ENCODE measurements at regions not wholly inside any gene's neighbourhood (a gene's known extent, or its start where the extent isn't known, plus 50 kb on each side); places are given as distances from the start of the nearest gene placed in this dataset.

DNA sequence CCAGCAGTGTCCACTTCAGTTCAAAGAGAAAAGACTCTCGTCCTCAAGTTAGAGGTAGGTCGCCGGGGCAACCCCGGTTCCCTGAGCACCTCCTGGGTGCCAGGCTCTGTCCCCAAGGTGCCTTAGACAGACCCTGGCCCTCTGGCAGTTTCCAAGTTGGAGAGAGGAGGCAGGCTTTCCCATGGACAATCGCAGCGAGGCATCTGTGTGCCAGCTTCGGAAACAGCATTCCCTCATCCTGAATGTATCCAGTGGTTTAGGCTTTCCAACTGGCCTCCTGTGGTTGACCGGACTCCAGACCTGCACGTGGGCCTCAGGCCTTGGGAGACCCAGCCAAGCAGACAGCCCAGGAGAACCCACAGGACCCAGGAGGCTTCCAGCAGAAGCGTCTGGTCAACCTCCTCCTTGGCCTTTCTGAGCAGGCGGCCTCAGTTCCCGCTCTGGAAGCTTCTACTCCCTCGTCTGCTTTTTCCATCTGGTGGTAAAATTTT is 70.3 kb downstream of the KCNF1 start:
- no peak for DNase-seq (ENCODE audit: insufficient read length, low spot score, missing footprints)
- H3K4me3 ChIP-seq (ENCODE audit: insufficient read depth, low read length) = no peak overlapping the region
- H3K4me1 ChIP-seq (ENCODE audit: insufficient read depth, low read length) = no peaks in the 10 kb centered on the region
- no peak overlapping the region for H3K4me2 ChIP-seq (ENCODE audit: insufficient read depth, low read length)
- TF ChIP-seq, protein P1, sequence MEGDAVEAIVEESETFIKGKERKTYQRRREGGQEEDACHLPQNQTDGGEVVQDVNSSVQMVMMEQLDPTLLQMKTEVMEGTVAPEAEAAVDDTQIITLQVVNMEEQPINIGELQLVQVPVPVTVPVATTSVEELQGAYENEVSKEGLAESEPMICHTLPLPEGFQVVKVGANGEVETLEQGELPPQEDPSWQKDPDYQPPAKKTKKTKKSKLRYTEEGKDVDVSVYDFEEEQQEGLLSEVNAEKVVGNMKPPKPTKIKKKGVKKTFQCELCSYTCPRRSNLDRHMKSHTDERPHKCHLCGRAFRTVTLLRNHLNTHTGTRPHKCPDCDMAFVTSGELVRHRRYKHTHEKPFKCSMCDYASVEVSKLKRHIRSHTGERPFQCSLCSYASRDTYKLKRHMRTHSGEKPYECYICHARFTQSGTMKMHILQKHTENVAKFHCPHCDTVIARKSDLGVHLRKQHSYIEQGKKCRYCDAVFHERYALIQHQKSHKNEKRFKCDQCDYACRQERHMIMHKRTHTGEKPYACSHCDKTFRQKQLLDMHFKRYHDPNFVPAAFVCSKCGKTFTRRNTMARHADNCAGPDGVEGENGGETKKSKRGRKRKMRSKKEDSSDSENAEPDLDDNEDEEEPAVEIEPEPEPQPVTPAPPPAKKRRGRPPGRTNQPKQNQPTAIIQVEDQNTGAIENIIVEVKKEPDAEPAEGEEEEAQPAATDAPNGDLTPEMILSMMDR (IDR thresholded peaks at IDR 0.05; ENCODE audit: extremely low read depth, low read depth, low read length) = no peak
- H2AFZ ChIP-seq (ENCODE audit: low read length) = no peak overlapping the region
- no peak overlapping the region for H3K27ac ChIP-seq (ENCODE audit: low read depth, low read length)
- no peaks in the 10 kb centered on the region for H3K9me3 ChIP-seq (ENCODE audit: low read depth, low read length)
- H3K79me2 ChIP-seq (ENCODE audit: insufficient read depth, low read length) = no peaks in the 10 kb centered on the region
- H4K20me1 ChIP-seq (ENCODE audit: insufficient read depth, low read length) = no peaks in the 10 kb centered on the region
- peaks cover 34% of the 10 kb centered on the region for H3K27me3 ChIP-seq (ENCODE audit: insufficient read depth, low read length)
- no peaks in the 10 kb centered on the region for H3K36me3 ChIP-seq (ENCODE audit: insufficient read depth, low read length)

GRCh38 chr2:10982931-10983701 is 71.4 kb downstream of the KCNF1 start:
- no peak overlapping the region for H3K4me3 ChIP-seq (ENCODE audit: insufficient read depth, low read length)
- H2AFZ ChIP-seq (ENCODE audit: low read length) = no peak overlapping the region
- H3K4me2 ChIP-seq (ENCODE audit: insufficient read depth, low read length) = no peak overlapping the region
- H3K79me2 ChIP-seq (ENCODE audit: insufficient read depth, low read length) = no peaks in the 10 kb centered on the region
- no peaks in the 10 kb centered on the region for H3K4me1 ChIP-seq (ENCODE audit: insufficient read depth, low read length)
- no peak for DNase-seq (ENCODE audit: insufficient read length, low spot score, missing footprints)
- no peaks in the 10 kb centered on the region for H3K36me3 ChIP-seq (ENCODE audit: insufficient read depth, low read length)
- no peak overlapping the region for H3K27ac ChIP-seq (ENCODE audit: low read depth, low read length)
- no peaks in the 10 kb centered on the region for H4K20me1 ChIP-seq (ENCODE audit: insufficient read depth, low read length)
- TF ChIP-seq, protein P1 (IDR thresholded peaks at IDR 0.05; ENCODE audit: extremely low read depth, low read depth, low read length) = no peak
- H3K9me3 ChIP-seq (ENCODE audit: low read depth, low read length) = no peaks in the 10 kb centered on the region
- peaks cover 32% of the 10 kb centered on the region for H3K27me3 ChIP-seq (ENCODE audit: insufficient read depth, low read length)

GRCh38 chr2:10983711-10984110 is 72.0 kb downstream of the KCNF1 start:
- H3K79me2 ChIP-seq (ENCODE audit: insufficient read depth, low read length) = no peaks in the 10 kb centered on the region
- no peak overlapping the region for H3K4me2 ChIP-seq (ENCODE audit: insufficient read depth, low read length)

More at GRCh38 chr2:10983711-10984110, 72.0 kb downstream of the KCNF1 start:
- Histone ChIP-seq H3K4me1 (ENCODE audit: insufficient read depth, low read length) (no peaks in the 10 kb centered on the region), H3K27ac (ENCODE audit: low read depth, low read length) (no peak overlapping the region), H3K36me3 (ENCODE audit: insufficient read depth, low read length) (no peaks in the 10 kb centered on the region), H2AFZ (ENCODE audit: low read length) (no peak overlapping the region), H4K20me1 (ENCODE audit: insufficient read depth, low read length) (no peaks in the 10 kb centered on the region), H3K27me3 (ENCODE audit: insufficient read depth, low read length) (peaks cover 32% of the 10 kb centered on the region), H3K9me3 (ENCODE audit: low read depth, low read length) (no peaks in the 10 kb centered on the region), H3K4me3 (ENCODE audit: insufficient read depth, low read length) (no peak overlapping the region)
- TF ChIP-seq, protein P1 (IDR thresholded peaks at IDR 0.05; ENCODE audit: extremely low read depth, low read depth, low read length) = no peak
- no peak for DNase-seq (ENCODE audit: insufficient read length, low spot score, missing footprints)

Data from osteoblast (primary cell).